ENCODE measurements at regions not wholly inside any gene's neighbourhood (a gene's known extent, or its start where the extent isn't known, plus 50 kb on each side); places are given as distances from the start of the nearest gene placed in this dataset.

- TF ChIP-seq, protein P1, sequence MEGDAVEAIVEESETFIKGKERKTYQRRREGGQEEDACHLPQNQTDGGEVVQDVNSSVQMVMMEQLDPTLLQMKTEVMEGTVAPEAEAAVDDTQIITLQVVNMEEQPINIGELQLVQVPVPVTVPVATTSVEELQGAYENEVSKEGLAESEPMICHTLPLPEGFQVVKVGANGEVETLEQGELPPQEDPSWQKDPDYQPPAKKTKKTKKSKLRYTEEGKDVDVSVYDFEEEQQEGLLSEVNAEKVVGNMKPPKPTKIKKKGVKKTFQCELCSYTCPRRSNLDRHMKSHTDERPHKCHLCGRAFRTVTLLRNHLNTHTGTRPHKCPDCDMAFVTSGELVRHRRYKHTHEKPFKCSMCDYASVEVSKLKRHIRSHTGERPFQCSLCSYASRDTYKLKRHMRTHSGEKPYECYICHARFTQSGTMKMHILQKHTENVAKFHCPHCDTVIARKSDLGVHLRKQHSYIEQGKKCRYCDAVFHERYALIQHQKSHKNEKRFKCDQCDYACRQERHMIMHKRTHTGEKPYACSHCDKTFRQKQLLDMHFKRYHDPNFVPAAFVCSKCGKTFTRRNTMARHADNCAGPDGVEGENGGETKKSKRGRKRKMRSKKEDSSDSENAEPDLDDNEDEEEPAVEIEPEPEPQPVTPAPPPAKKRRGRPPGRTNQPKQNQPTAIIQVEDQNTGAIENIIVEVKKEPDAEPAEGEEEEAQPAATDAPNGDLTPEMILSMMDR (IDR thresholded peaks at IDR 0.05) = no peak
Measured at GRCh38 chr16:52367821-52368220, 179.1 kb downstream of the TOX3 start.

GRCh38 chr16:52366983-52367382, 180.0 kb downstream of the TOX3 start:
- TF ChIP-seq, protein P1 (IDR thresholded peaks at IDR 0.05) = no peak

- TF ChIP-seq, protein P1 (IDR thresholded peaks at IDR 0.05) = no peak
Measured at GRCh38 chr16:52364500-52364899, 182.4 kb downstream of the TOX3 start.

GRCh38 chr16:52363082-52363481, 183.9 kb downstream of the TOX3 start:
- TF ChIP-seq, protein P1 (IDR thresholded peaks at IDR 0.05) = no peak

DNA sequence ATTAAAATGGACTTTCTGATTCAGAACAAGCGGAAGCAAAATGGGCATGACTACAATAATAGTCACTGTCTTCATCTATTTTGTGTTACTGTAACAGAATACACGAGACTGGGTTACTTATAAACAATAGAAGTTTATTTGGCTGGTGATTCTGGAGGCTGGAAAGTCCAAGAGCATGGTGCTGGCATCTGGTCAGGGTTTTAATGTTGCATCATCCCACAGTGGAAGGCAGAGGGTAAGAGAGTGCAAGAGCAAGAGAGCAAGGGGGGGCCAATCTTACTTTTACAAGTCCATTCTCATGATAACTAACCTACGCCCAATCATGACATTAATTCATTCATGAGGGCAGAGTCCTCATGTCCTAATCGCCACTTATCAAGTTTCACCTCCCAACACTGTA, 189.2 kb downstream of the TOX3 start:
- TF ChIP-seq, protein P1 (IDR thresholded peaks at IDR 0.05) = no peak

GRCh38 chr16:52353249-52353648, 193.7 kb downstream of the TOX3 start:
- TF ChIP-seq, protein P1 (IDR thresholded peaks at IDR 0.05) = no peak

GRCh38 chr16:52351451-52351850, 195.5 kb downstream of the TOX3 start:
- TF ChIP-seq, protein P1 (IDR thresholded peaks at IDR 0.05) = no peak

GRCh38 chr16:52350031-52350642, 196.8 kb downstream of the TOX3 start:
- TF ChIP-seq, protein P1 (IDR thresholded peaks at IDR 0.05) = no peak

Measured in LNCAP (cell line).